ENCODE measurements at regions not wholly inside any gene's neighbourhood (a gene's known extent, or its start where the extent isn't known, plus 50 kb on each side); places are given as distances from the start of the nearest gene placed in this dataset.

- H3K4me1 Mint-ChIP-seq = no peaks in the 10 kb centered on the region
- no peak overlapping the region for H3K4me3 Mint-ChIP-seq
- ATAC-seq (replicated peaks) (no peak), DNase-seq (no peak)
- H3K27me3 Mint-ChIP-seq = no peaks in the 10 kb centered on the region
- H3K9me3 Mint-ChIP-seq = peaks cover 15 to 33% of the 10 kb centered on the region in 2 donors
- no peaks in the 10 kb centered on the region for H3K36me3 Mint-ChIP-seq
- H3K27ac Mint-ChIP-seq = no peak overlapping the region
Observed at GRCh38 chr15:25179673-25180511, 225.1 kb downstream of the SNRPN start.

- ATAC-seq (replicated peaks) (no peak), DNase-seq (no peak)
- Mint-ChIP-seq H3K4me3 (no peak overlapping the region), H3K27me3 (no peaks in the 10 kb centered on the region), H3K36me3 (no peaks in the 10 kb centered on the region), H3K9me3 (peaks cover 16 to 33% of the 10 kb centered on the region in 2 donors), H3K4me1 (no peaks in the 10 kb centered on the region), H3K27ac (no peak overlapping the region)
Observed at GRCh38 chr15:25180606-25181292, 226.0 kb downstream of the SNRPN start.

GRCh38 chr15:25181293-25182097 is 226.7 kb downstream of the SNRPN start:
- no peaks in the 10 kb centered on the region for H3K4me1 Mint-ChIP-seq
- ATAC-seq (replicated peaks) = no peak
- no peaks in the 10 kb centered on the region for H3K27me3 Mint-ChIP-seq
- no peak for DNase-seq
- H3K36me3 Mint-ChIP-seq = no peaks in the 10 kb centered on the region
- H3K9me3 Mint-ChIP-seq = peaks cover 20 to 32% of the 10 kb centered on the region in 2 donors
- H3K27ac Mint-ChIP-seq = no peak overlapping the region
- no peak overlapping the region for H3K4me3 Mint-ChIP-seq

GRCh38 chr15:25182098-25182478 is 227.3 kb downstream of the SNRPN start:
- no peak for DNase-seq
- H3K36me3 Mint-ChIP-seq = no peaks in the 10 kb centered on the region
- no peaks in the 10 kb centered on the region for H3K4me1 Mint-ChIP-seq
- peaks cover 22 to 31% of the 10 kb centered on the region in 2 donors for H3K9me3 Mint-ChIP-seq
- ATAC-seq (replicated peaks) = no peak
- H3K4me3 Mint-ChIP-seq = no peak overlapping the region
- no peaks in the 10 kb centered on the region for H3K27me3 Mint-ChIP-seq
- no peak overlapping the region for H3K27ac Mint-ChIP-seq

GRCh38 chr15:25182736-25183445 is 228.1 kb downstream of the SNRPN start:
- H3K9me3 Mint-ChIP-seq = peaks cover 22 to 31% of the 10 kb centered on the region in 2 donors
- no peaks in the 10 kb centered on the region for H3K36me3 Mint-ChIP-seq
- H3K27me3 Mint-ChIP-seq = no peaks in the 10 kb centered on the region
- H3K27ac Mint-ChIP-seq = no peak overlapping the region
- no peak for ATAC-seq (replicated peaks)
- no peak for DNase-seq
- no peak overlapping the region for H3K4me3 Mint-ChIP-seq
- no peaks in the 10 kb centered on the region for H3K4me1 Mint-ChIP-seq

GRCh38 chr15:25183581-25184251 is 228.9 kb downstream of the SNRPN start:
- no peak for DNase-seq
- no peak overlapping the region for H3K27ac Mint-ChIP-seq
- ATAC-seq (replicated peaks) = no peak
- H3K4me1 Mint-ChIP-seq = no peaks in the 10 kb centered on the region
- peaks cover 26 to 33% of the 10 kb centered on the region in 2 donors for H3K9me3 Mint-ChIP-seq
- H3K27me3 Mint-ChIP-seq = no peaks in the 10 kb centered on the region
- H3K4me3 Mint-ChIP-seq = no peak overlapping the region
- H3K36me3 Mint-ChIP-seq = no peaks in the 10 kb centered on the region

- no peak for ATAC-seq (replicated peaks)
Observed at GRCh38 chr15:25184356-25185155, 229.8 kb downstream of the SNRPN start.

GRCh38 chr15:25185156-25185710 is 230.4 kb downstream of the SNRPN start:
- peaks cover 27 to 30% of the 10 kb centered on the region in 2 donors for H3K9me3 Mint-ChIP-seq
- no peak overlapping the region for H3K27ac Mint-ChIP-seq
- H3K4me3 Mint-ChIP-seq = no peak overlapping the region
- H3K36me3 Mint-ChIP-seq = no peaks in the 10 kb centered on the region
- DNase-seq = no peak
- no peak for ATAC-seq (replicated peaks)
- no peaks in the 10 kb centered on the region for H3K27me3 Mint-ChIP-seq
- no peaks in the 10 kb centered on the region for H3K4me1 Mint-ChIP-seq

More at GRCh38 chr15:25184356-25185155, 229.8 kb downstream of the SNRPN start:
- H3K27me3 Mint-ChIP-seq = no peaks in the 10 kb centered on the region
- H3K27ac Mint-ChIP-seq = no peak overlapping the region
- H3K9me3 Mint-ChIP-seq = peaks cover 26 to 28% of the 10 kb centered on the region in 2 donors
- no peak overlapping the region for H3K4me3 Mint-ChIP-seq
- H3K36me3 Mint-ChIP-seq = no peaks in the 10 kb centered on the region
- no peaks in the 10 kb centered on the region for H3K4me1 Mint-ChIP-seq
- DNase-seq = no peak

GRCh38 chr15:25185791-25186190 is 231.0 kb downstream of the SNRPN start:
- H3K4me1 Mint-ChIP-seq = no peaks in the 10 kb centered on the region
- peaks cover 26 to 30% of the 10 kb centered on the region in 2 donors for H3K9me3 Mint-ChIP-seq
- H3K4me3 Mint-ChIP-seq = no peak overlapping the region
- no peaks in the 10 kb centered on the region for H3K27me3 Mint-ChIP-seq
- ATAC-seq (replicated peaks) = no peak
- DNase-seq = no peak
- no peaks in the 10 kb centered on the region for H3K36me3 Mint-ChIP-seq
- H3K27ac Mint-ChIP-seq = no peak overlapping the region

GRCh38 chr15:25186411-25186810 is 231.6 kb downstream of the SNRPN start:
- H3K4me3 Mint-ChIP-seq = no peak overlapping the region
- ATAC-seq (replicated peaks) (no peak), DNase-seq (no peak)
- H3K27ac Mint-ChIP-seq = no peak overlapping the region
- H3K9me3 Mint-ChIP-seq = peaks cover 25 to 30% of the 10 kb centered on the region in 2 donors
- H3K27me3 Mint-ChIP-seq = no peaks in the 10 kb centered on the region
- H3K4me1 Mint-ChIP-seq = no peaks in the 10 kb centered on the region
- no peaks in the 10 kb centered on the region for H3K36me3 Mint-ChIP-seq

- Mint-ChIP-seq H3K4me1 (no peaks in the 10 kb centered on the region), H3K36me3 (no peaks in the 10 kb centered on the region), H3K27me3 (no peaks in the 10 kb centered on the region), H3K4me3 (no peak overlapping the region), H3K9me3 (peaks cover 22 to 32% of the 10 kb centered on the region in 2 donors), H3K27ac (no peak overlapping the region)
- ATAC-seq (replicated peaks) (no peak), DNase-seq (no peak)
Observed at GRCh38 chr15:25186906-25187645, 232.3 kb downstream of the SNRPN start.

GRCh38 chr15:25188051-25188450 is 233.3 kb downstream of the SNRPN start:
- no peak overlapping the region for H3K27ac Mint-ChIP-seq
- DNase-seq (no peak), ATAC-seq (replicated peaks) (no peak)
- H3K4me3 Mint-ChIP-seq = no peak overlapping the region
- H3K4me1 Mint-ChIP-seq = no peaks in the 10 kb centered on the region
- no peaks in the 10 kb centered on the region for H3K27me3 Mint-ChIP-seq
- H3K36me3 Mint-ChIP-seq = no peaks in the 10 kb centered on the region
- H3K9me3 Mint-ChIP-seq = peaks cover 22 to 27% of the 10 kb centered on the region in 2 donors
